ENCODE measurements at regions not wholly inside any gene's neighbourhood (a gene's known extent, or its start where the extent isn't known, plus 50 kb on each side); places are given as distances from the start of the nearest gene placed in this dataset.
"Not testable (repeated sequence)": the region's sequence is repeated elsewhere in the genome, so short reads cannot be mapped to it uniquely, and the experiment has no call there.

DNA sequence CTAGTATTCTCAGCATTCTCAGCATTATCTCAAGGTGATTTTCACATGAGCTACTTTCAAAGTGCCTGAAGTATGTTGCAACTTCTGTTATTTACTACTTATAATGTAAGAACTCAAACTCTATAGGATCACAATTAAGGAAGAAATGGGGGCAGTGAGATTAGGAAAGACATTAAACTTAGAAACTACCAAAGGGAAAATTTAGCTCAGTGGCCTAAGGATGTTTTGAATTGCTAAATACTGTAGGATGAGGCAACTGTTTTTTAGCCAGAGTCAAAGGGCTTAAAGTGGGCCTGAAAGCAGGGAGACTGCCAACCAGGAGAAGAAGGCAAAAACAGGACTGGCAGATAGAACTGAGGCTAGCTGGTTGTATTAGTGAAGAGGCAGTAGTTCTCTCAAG is 55.5 kb upstream of the MBNL1 start:
- no peak for DNase-seq (ENCODE audit: extremely low read depth, low read depth)
- TF ChIP-seq, protein P1, sequence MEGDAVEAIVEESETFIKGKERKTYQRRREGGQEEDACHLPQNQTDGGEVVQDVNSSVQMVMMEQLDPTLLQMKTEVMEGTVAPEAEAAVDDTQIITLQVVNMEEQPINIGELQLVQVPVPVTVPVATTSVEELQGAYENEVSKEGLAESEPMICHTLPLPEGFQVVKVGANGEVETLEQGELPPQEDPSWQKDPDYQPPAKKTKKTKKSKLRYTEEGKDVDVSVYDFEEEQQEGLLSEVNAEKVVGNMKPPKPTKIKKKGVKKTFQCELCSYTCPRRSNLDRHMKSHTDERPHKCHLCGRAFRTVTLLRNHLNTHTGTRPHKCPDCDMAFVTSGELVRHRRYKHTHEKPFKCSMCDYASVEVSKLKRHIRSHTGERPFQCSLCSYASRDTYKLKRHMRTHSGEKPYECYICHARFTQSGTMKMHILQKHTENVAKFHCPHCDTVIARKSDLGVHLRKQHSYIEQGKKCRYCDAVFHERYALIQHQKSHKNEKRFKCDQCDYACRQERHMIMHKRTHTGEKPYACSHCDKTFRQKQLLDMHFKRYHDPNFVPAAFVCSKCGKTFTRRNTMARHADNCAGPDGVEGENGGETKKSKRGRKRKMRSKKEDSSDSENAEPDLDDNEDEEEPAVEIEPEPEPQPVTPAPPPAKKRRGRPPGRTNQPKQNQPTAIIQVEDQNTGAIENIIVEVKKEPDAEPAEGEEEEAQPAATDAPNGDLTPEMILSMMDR (IDR thresholded peaks at IDR 0.05; ENCODE audit: low read depth, low read length), result no peak

DNA sequence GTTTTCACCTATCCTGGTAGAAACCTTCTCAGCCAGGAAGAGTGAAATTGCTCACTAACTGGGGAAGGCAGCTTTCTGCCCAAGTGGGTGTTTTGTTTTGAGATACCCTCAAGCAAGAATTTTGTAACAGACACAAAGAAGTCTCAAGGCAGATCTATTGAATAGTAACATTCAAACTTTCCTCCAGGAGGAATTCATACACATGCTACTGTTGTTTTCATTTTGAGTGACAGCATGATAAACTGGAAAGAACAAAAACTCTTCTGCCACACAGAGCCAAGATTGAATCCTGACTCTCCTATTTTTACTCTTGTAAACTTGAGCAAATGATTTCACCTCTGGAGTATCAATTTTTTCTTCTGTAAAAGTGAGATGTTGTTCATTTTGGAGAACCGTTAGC is 54.8 kb upstream of the MBNL1 start:
- TF ChIP-seq, protein P1 (IDR thresholded peaks at IDR 0.05; ENCODE audit: low read depth, low read length), result no peak
- no peak for DNase-seq (ENCODE audit: extremely low read depth, low read depth)

DNA sequence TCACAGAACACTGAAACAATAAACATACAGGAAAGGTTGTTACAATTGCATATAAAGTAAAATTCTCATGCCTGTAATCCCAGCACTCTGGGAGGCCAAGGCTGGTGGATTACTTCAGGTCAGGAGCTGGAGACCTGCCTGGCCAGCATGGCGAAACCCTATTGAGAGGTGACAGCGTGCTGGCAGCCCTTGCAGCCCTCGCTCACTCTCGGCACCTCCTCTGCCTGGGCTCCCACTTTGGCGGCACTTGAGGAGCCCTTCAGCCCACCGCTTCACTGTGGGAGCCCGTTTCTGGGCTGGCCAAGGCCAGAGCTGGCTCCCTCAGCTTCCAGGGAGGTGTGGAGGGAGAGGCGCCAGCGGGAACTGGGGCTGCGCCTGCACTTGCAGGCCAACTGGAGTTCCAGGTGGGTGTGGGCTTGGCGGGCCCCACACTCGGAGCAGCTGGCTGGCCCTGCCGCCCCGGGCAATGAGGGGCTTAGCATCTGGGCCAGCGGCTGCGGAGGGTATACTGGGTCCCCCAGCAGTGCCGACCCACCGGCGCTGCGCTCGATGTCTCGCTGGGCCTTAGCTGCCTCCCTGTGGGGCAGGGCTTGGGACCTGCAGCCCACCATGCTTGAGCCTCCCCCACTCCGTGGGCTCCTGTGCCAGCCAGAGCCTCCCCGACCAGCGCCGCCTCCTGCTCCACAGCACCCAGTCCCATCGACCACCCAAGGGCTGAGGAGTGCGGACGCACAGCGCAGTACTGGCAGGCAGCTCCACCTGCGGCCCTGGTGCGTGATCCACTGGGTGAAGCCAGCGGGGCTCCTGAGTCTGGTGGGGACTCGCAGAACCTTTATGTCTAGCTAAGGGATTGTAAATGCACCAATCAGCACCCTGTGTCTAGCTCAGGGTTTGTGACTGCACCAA is 51.5 kb upstream of the MBNL1 start:
- DNase-seq (ENCODE audit: extremely low read depth, low read depth), result not testable (repeated sequence)

DNA sequence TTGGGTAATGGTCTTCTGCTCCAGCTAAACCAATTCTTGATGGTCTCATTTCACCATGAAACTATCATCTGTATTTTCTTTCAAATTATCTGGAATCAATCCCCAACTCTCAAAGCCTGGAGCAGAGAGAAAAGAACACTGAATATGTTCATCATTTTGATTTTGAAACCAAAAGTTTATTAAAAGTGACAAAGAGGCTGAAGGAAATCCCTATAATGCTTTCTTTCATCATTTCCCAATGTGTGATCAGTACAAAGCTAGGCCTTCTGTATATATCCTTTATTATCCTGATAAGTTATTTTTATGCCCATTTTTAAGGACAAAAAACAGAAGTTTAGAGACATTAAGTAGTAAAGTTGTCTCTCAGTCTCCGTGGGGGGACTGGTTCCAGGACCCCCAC is 50.1 kb upstream of the MBNL1 start:
- TF ChIP-seq, protein P1 (IDR thresholded peaks at IDR 0.05; ENCODE audit: low read depth, low read length), result no peak
- DNase-seq (ENCODE audit: extremely low read depth, low read depth), result no peak
